ENCODE measurements at regions not wholly inside any gene's neighbourhood (a gene's known extent, or its start where the extent isn't known, plus 50 kb on each side); places are given as distances from the start of the nearest gene placed in this dataset.

DNA sequence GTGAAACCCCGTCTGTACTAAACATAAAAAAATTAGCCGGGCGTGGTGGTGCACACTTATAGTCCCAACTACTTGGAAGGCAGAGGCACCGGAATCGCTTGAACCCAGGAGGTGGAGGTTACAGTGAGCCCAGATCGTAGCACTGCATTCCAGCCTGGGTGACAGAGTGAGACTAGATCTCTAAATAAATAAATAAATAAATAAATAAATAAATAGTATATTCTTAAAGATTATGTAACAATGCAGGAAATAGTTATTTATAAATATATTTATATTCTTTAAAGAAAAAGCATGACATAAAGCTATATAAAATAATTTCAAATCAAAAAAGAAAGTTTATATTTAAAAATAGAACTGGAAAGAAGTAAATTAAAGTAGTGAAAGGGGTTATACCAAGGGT lies 76.4 kb downstream of the MBL2 start:
- TF ChIP-seq, protein P1, sequence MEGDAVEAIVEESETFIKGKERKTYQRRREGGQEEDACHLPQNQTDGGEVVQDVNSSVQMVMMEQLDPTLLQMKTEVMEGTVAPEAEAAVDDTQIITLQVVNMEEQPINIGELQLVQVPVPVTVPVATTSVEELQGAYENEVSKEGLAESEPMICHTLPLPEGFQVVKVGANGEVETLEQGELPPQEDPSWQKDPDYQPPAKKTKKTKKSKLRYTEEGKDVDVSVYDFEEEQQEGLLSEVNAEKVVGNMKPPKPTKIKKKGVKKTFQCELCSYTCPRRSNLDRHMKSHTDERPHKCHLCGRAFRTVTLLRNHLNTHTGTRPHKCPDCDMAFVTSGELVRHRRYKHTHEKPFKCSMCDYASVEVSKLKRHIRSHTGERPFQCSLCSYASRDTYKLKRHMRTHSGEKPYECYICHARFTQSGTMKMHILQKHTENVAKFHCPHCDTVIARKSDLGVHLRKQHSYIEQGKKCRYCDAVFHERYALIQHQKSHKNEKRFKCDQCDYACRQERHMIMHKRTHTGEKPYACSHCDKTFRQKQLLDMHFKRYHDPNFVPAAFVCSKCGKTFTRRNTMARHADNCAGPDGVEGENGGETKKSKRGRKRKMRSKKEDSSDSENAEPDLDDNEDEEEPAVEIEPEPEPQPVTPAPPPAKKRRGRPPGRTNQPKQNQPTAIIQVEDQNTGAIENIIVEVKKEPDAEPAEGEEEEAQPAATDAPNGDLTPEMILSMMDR (IDR thresholded peaks at IDR 0.05; ENCODE audit: unreplicated experiment) = no peak
- intact Hi-C loops (cut with micrococcal nuclease; ENCODE audit: unreplicated experiment) = no loop called here
- no peaks in the 10 kb centered on the region for H3K36me3 Mint-ChIP-seq (ENCODE audit: insufficient read depth, unreplicated experiment)
- H3K27me3 Mint-ChIP-seq (ENCODE audit: unreplicated experiment) = no peaks in the 10 kb centered on the region
- DNase-seq = no peak
- no peak overlapping the region for H3K27ac Mint-ChIP-seq (ENCODE audit: unreplicated experiment)
- no TSS peak for BruUV-seq (replicated peaks)
- H3K9me3 Mint-ChIP-seq (ENCODE audit: low read depth, unreplicated experiment) = peaks cover 6% of the 10 kb centered on the region
- H3K4me1 Mint-ChIP-seq (ENCODE audit: low read depth, unreplicated experiment) = no peaks in the 10 kb centered on the region
- H3K4me3 Mint-ChIP-seq (ENCODE audit: low read depth, unreplicated experiment) = no peak overlapping the region
- CTCF ChIA-PET = no interaction called here

DNA sequence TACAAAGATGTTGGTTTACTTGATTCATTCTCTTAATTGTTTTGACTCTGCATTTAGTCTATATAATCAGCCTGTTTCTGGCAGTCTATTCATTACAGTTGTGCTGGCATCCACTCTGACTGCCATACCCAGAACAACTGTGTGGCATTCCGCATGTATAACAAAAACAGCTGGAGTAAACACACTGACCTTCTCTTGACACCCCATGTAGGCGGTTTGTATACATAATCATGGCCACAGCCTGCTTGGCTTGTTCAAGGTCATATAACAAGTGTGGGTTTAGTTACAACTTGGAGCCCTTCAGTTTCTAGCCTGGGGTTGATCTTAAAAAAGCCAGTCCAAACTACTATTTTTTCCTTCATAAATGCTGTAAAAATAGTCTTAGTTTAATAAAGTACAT lies 70.9 kb downstream of the MBL2 start:
- CTCF ChIA-PET = no interaction called here
- H3K36me3 Mint-ChIP-seq (ENCODE audit: insufficient read depth, unreplicated experiment) = no peaks in the 10 kb centered on the region
- intact Hi-C loops (cut with micrococcal nuclease; ENCODE audit: unreplicated experiment) = no loop called here
- no peaks in the 10 kb centered on the region for H3K27me3 Mint-ChIP-seq (ENCODE audit: unreplicated experiment)
- H3K9me3 Mint-ChIP-seq (ENCODE audit: low read depth, unreplicated experiment) = no peaks in the 10 kb centered on the region
- BruUV-seq (replicated peaks) = no TSS peak
- H3K4me3 Mint-ChIP-seq (ENCODE audit: low read depth, unreplicated experiment) = no peak overlapping the region
- H3K4me1 Mint-ChIP-seq (ENCODE audit: low read depth, unreplicated experiment) = peaks cover 6% of the 10 kb centered on the region
- TF ChIP-seq, protein P1 (IDR thresholded peaks at IDR 0.05; ENCODE audit: unreplicated experiment) = no peak
- no peak for DNase-seq
- no peak overlapping the region for H3K27ac Mint-ChIP-seq (ENCODE audit: unreplicated experiment)

DNA sequence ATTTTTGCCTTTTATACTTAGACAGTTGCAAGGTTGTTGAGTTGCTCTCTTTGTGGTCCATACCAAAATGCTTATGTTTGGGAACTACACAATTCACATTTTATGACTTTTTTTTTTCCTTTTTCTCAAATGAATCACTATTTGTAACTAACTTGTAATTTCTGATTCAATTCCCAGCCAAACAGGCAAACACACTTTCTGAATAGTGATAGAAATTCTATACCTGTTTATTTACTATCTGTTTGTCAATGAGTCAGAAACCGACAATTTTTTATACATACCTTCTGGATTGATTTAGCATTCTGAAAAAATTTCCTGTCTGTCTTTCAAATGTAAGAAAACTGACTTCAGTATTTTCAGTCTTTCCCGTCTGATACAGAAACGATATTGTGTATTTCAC lies 69.1 kb downstream of the MBL2 start:
- BruUV-seq (replicated peaks) = no TSS peak
- no peak overlapping the region for H3K4me3 Mint-ChIP-seq (ENCODE audit: low read depth, unreplicated experiment)
- no peaks in the 10 kb centered on the region for H3K27me3 Mint-ChIP-seq (ENCODE audit: unreplicated experiment)
- no peak overlapping the region for H3K27ac Mint-ChIP-seq (ENCODE audit: unreplicated experiment)
- intact Hi-C loops (cut with micrococcal nuclease; ENCODE audit: unreplicated experiment) = no loop called here
- CTCF ChIA-PET = interaction anchor here (1.0 kb wide), 1 partner anchor 26 kb away, joined by 3 read pairs; no protein-coding TSS in a partner anchor
- no peak for DNase-seq
- no peaks in the 10 kb centered on the region for H3K9me3 Mint-ChIP-seq (ENCODE audit: low read depth, unreplicated experiment)
- TF ChIP-seq, protein P1 (IDR thresholded peaks at IDR 0.05; ENCODE audit: unreplicated experiment) = no peak
- peaks cover 6% of the 10 kb centered on the region for H3K4me1 Mint-ChIP-seq (ENCODE audit: low read depth, unreplicated experiment)
- H3K36me3 Mint-ChIP-seq (ENCODE audit: insufficient read depth, unreplicated experiment) = no peaks in the 10 kb centered on the region

DNA sequence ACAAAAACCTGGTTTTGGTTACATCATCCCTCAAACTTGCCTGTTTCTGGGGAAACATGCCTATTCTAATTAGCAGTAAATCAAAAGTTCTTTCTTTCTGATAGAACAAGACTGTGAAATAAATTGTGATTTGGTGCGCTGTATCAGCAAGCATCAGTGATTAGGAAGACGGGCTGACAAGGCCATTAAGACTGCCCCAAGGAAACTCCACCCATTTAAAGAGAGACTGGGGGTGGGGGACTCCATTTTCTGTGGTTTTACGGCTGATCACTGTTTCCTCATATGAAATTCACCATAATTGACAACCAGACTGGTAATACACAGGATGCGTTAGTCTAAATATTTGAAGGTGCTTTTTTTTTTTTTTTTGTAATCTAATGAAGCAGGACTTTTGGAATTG lies 68.7 kb downstream of the MBL2 start:
- no peaks in the 10 kb centered on the region for H3K27me3 Mint-ChIP-seq (ENCODE audit: unreplicated experiment)
- no TSS peak for BruUV-seq (replicated peaks)

More for the DNA sequence above, 68.7 kb downstream of the MBL2 start:
- intact Hi-C loops (cut with micrococcal nuclease; ENCODE audit: unreplicated experiment) = no loop called here
- TF ChIP-seq, protein P1 (IDR thresholded peaks at IDR 0.05; ENCODE audit: unreplicated experiment) = no peak
- H3K27ac Mint-ChIP-seq (ENCODE audit: unreplicated experiment) = no peak overlapping the region
- H3K4me3 Mint-ChIP-seq (ENCODE audit: low read depth, unreplicated experiment) = no peak overlapping the region
- DNase-seq = no peak
- no peaks in the 10 kb centered on the region for H3K9me3 Mint-ChIP-seq (ENCODE audit: low read depth, unreplicated experiment)
- no peaks in the 10 kb centered on the region for H3K36me3 Mint-ChIP-seq (ENCODE audit: insufficient read depth, unreplicated experiment)
- CTCF ChIA-PET = no interaction called here
- H3K4me1 Mint-ChIP-seq (ENCODE audit: low read depth, unreplicated experiment) = peaks cover 6% of the 10 kb centered on the region
